ENCODE measurements at regions not wholly inside any gene's neighbourhood (a gene's known extent, or its start where the extent isn't known, plus 50 kb on each side); places are given as distances from the start of the nearest gene placed in this dataset.

DNA sequence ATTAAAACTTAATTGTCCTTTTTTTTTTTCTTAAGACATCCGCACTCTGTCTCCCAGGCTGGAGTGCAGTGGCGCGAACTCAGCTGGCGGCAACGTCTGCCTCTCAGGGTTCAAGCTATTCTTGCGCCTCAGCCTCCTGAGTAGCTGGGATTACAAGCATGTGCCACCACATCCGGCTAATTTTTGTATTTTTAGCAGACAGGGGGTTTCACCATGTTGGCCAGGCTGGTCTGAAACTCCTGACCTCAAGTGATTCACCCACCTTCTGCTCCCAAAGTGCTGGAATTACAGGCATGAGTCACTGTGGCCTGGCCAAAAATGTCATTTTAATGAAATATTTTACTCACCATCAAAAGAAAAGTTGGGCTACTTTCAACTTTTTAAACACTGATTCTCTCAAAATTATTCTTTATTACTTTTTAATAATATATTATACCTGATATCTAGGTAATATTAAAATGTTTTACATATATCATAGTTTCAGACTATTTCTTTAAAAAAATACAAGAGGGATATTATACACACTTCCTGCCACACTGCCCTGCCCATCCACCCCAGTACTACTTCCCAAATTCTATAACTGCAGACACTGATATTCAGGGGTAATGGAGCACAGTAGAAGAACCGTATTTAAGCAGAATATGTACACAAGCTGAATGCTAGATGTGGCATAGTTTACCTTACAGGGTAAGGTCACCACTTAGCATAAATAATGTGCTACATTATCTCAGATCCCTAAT is 723.9 kb upstream of the ZNF385D start:
- Histone ChIP-seq H3K36me3 (ENCODE audit: insufficient read depth, low read length) (no peaks in the 10 kb centered on the region), H4K20me1 (ENCODE audit: insufficient read depth, low read length) (no peaks in the 10 kb centered on the region), H3K79me2 (ENCODE audit: insufficient read depth, low read length) (no peaks in the 10 kb centered on the region), H3K4me2 (ENCODE audit: insufficient read depth, low read length) (no peak overlapping the region), H3K27ac (ENCODE audit: low read depth, low read length) (no peak overlapping the region), H3K9me3 (ENCODE audit: low read depth, low read length) (no peaks in the 10 kb centered on the region), H3K4me1 (ENCODE audit: insufficient read depth, low read length) (no peaks in the 10 kb centered on the region), H3K4me3 (ENCODE audit: insufficient read depth, low read length) (no peak overlapping the region), H2AFZ (ENCODE audit: low read length) (no peak overlapping the region), H3K27me3 (ENCODE audit: insufficient read depth, low read length) (peaks cover 2% of the 10 kb centered on the region)
- no peak for DNase-seq (ENCODE audit: insufficient read length, low spot score, missing footprints)
- TF ChIP-seq, protein P1, sequence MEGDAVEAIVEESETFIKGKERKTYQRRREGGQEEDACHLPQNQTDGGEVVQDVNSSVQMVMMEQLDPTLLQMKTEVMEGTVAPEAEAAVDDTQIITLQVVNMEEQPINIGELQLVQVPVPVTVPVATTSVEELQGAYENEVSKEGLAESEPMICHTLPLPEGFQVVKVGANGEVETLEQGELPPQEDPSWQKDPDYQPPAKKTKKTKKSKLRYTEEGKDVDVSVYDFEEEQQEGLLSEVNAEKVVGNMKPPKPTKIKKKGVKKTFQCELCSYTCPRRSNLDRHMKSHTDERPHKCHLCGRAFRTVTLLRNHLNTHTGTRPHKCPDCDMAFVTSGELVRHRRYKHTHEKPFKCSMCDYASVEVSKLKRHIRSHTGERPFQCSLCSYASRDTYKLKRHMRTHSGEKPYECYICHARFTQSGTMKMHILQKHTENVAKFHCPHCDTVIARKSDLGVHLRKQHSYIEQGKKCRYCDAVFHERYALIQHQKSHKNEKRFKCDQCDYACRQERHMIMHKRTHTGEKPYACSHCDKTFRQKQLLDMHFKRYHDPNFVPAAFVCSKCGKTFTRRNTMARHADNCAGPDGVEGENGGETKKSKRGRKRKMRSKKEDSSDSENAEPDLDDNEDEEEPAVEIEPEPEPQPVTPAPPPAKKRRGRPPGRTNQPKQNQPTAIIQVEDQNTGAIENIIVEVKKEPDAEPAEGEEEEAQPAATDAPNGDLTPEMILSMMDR (IDR thresholded peaks at IDR 0.05; ENCODE audit: extremely low read depth, low read depth, low read length) = no peak

DNA sequence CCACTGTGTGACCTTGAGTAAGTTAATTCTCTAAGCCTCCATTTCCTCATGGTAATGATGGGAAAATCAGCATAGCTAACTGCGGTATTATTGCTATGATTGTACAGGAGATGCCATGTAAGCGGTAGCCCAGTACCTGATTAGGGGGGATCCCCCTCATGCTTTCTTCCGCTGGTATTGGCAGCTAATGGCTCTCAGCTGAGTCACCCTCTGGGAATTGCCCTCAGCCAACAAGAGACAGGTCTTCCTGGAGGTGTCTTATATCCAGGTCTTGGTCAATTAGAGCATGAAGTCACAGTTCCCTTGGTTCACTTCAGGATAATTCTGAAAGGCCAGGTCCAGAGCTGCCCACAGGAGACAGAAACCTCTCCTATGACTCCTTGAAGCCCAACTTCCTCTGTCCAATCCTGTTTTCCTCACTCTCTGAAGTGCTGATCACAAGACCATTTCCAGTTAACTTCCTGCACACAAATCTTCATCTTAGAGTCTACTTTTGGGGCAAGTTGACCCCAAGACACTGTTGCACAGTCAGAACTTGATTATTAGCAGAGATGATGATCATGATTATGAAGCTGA is 724.7 kb upstream of the ZNF385D start:
- no peaks in the 10 kb centered on the region for H3K79me2 ChIP-seq (ENCODE audit: insufficient read depth, low read length)
- no peak overlapping the region for H3K27ac ChIP-seq (ENCODE audit: low read depth, low read length)
- no peaks in the 10 kb centered on the region for H3K9me3 ChIP-seq (ENCODE audit: low read depth, low read length)
- no peak overlapping the region for H3K4me3 ChIP-seq (ENCODE audit: insufficient read depth, low read length)
- no peak for DNase-seq (ENCODE audit: insufficient read length, low spot score, missing footprints)
- no peaks in the 10 kb centered on the region for H3K4me1 ChIP-seq (ENCODE audit: insufficient read depth, low read length)
- peaks cover 2% of the 10 kb centered on the region for H3K27me3 ChIP-seq (ENCODE audit: insufficient read depth, low read length)
- no peaks in the 10 kb centered on the region for H4K20me1 ChIP-seq (ENCODE audit: insufficient read depth, low read length)
- no peak overlapping the region for H2AFZ ChIP-seq (ENCODE audit: low read length)
- TF ChIP-seq, protein P1 (IDR thresholded peaks at IDR 0.05; ENCODE audit: extremely low read depth, low read depth, low read length) = no peak
- H3K4me2 ChIP-seq (ENCODE audit: insufficient read depth, low read length) = no peak overlapping the region
- no peaks in the 10 kb centered on the region for H3K36me3 ChIP-seq (ENCODE audit: insufficient read depth, low read length)

DNA sequence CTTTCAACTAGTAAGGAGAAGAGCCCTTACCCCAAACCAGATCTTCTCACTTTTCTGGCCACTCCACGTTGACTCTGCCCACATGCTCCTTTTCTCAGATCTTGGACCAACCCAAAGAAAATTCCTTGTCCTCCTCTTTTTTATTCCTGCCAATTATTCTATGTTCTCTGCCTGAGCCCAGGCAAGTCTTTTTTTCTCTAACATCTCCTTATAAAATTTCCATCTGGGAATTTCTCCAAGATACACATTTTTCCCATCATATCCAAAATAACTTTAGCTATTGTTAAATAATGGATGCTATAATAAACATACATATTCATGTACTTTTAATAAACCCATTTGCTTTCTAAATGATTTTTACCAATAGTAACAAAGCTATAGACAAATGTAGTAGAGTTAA is 726.0 kb upstream of the ZNF385D start:
- no peaks in the 10 kb centered on the region for H4K20me1 ChIP-seq (ENCODE audit: insufficient read depth, low read length)
- H3K36me3 ChIP-seq (ENCODE audit: insufficient read depth, low read length) = no peaks in the 10 kb centered on the region
- no peak overlapping the region for H3K4me2 ChIP-seq (ENCODE audit: insufficient read depth, low read length)
- no peaks in the 10 kb centered on the region for H3K79me2 ChIP-seq (ENCODE audit: insufficient read depth, low read length)
- H3K9me3 ChIP-seq (ENCODE audit: low read depth, low read length) = no peaks in the 10 kb centered on the region
- no peaks in the 10 kb centered on the region for H3K27me3 ChIP-seq (ENCODE audit: insufficient read depth, low read length)
- H2AFZ ChIP-seq (ENCODE audit: low read length) = no peak overlapping the region
- no peaks in the 10 kb centered on the region for H3K4me1 ChIP-seq (ENCODE audit: insufficient read depth, low read length)
- no peak overlapping the region for H3K27ac ChIP-seq (ENCODE audit: low read depth, low read length)
- TF ChIP-seq, protein P1 (IDR thresholded peaks at IDR 0.05; ENCODE audit: extremely low read depth, low read depth, low read length) = no peak
- H3K4me3 ChIP-seq (ENCODE audit: insufficient read depth, low read length) = no peak overlapping the region
- no peak for DNase-seq (ENCODE audit: insufficient read length, low spot score, missing footprints)

DNA sequence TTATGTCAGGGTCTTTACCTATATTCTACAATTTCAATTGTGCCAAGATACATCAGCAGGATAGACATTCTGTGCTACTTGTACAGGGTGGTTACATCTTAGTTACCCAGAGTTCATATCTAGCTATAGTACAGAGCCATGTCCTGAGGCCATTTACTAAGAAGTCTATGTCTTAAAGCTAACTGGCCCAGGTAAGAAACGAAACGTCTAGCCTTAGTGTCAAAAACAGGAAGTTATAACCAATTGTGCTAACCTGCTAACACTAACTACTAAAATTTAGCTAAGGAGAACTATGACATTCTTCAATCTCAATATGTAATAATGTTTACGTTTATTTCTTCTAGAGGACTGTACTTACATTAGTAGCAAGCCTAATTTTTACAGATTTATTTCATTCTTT is 717.2 kb upstream of the UBE2E2 start:
- no peaks in the 10 kb centered on the region for H3K27me3 ChIP-seq (ENCODE audit: insufficient read depth, low read length)
- H3K79me2 ChIP-seq (ENCODE audit: insufficient read depth, low read length) = no peaks in the 10 kb centered on the region
- H3K4me3 ChIP-seq (ENCODE audit: insufficient read depth, low read length) = no peak overlapping the region
- H3K36me3 ChIP-seq (ENCODE audit: insufficient read depth, low read length) = no peaks in the 10 kb centered on the region
- TF ChIP-seq, protein P1 (IDR thresholded peaks at IDR 0.05; ENCODE audit: extremely low read depth, low read depth, low read length) = no peak
- no peak overlapping the region for H3K27ac ChIP-seq (ENCODE audit: low read depth, low read length)
- H4K20me1 ChIP-seq (ENCODE audit: insufficient read depth, low read length) = no peaks in the 10 kb centered on the region
- no peak for DNase-seq (ENCODE audit: insufficient read length, low spot score, missing footprints)
- H3K9me3 ChIP-seq (ENCODE audit: low read depth, low read length) = no peaks in the 10 kb centered on the region
- H2AFZ ChIP-seq (ENCODE audit: low read length) = no peak overlapping the region
- H3K4me1 ChIP-seq (ENCODE audit: insufficient read depth, low read length) = no peaks in the 10 kb centered on the region
- no peak overlapping the region for H3K4me2 ChIP-seq (ENCODE audit: insufficient read depth, low read length)
